DMS114 treated with DMSO at 0.1 percent for 48 hours (cell line): ENCODE measurements at regions not wholly inside any gene's neighbourhood (a gene's known extent, or its start where the extent isn't known, plus 50 kb on each side); places are given as distances from the start of the nearest gene placed in this dataset.

Source experiments
- DNase-seq: peaks from one replicate; lab custom pipeline; 2025; ENCODE audit not compliant: unreplicated experiment; lab: John Stamatoyannopoulos, UW

DNA sequence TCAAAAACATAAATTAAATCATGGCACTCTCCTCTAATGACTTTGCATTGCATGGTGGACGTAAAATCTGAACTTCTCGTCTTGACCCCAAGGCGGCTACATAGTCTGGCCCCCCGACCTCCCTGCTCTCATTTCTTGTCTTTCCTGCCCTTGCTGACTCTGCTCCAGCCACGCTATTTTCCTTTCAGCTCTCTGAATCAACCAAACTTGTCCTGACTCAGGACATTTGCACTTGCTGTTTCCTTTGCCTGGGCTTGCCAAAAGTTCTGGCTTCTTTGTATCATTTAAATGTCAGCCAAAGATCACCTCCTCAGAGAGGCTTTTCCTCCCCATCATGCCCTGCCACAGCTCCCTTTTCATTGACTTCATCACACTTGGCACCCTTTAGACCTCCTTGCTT is 107.7 kb upstream of the NFE2L3 start:
- DNase-seq: no peak

DNA sequence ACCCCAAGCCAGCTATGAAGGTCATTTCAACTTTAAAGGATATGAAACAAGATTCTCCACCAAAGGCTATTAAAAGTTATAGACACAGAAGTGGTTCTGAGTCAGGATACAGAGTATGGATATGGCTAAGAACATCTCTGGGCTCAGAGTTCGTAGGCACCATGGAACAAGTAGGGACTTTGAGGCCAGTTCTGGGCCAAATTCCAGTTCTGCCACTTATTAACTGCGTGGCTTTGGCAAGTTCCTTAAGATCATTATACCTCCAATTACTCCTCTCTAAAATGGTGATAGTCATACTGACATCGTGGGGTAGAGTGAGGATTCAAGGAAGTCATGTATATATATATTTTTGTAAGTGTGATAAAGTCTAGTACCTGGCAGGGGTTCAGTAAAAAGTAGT is 105.8 kb upstream of the NFE2L3 start:
- DNase-seq: no peak

DNA sequence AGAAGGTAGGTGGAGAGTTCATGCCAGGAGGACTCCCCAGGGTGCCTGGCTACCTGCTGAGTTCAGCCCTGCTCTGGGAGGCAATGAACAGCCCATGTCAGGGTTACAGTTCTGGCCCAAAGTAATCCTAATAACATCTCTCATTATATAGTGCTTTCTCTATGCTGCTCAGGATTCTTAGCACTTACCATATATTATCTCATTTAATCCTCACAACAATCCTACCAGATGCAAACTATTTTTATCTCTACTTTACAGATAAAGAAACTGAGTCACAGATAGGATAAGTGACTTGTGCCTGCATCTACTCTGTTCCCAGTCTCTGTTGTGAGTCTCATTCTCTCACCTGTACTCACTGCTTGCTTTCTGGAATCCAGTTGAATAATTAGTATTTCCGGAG is 105.1 kb upstream of the NFE2L3 start:
- DNase-seq: no peak

DNA sequence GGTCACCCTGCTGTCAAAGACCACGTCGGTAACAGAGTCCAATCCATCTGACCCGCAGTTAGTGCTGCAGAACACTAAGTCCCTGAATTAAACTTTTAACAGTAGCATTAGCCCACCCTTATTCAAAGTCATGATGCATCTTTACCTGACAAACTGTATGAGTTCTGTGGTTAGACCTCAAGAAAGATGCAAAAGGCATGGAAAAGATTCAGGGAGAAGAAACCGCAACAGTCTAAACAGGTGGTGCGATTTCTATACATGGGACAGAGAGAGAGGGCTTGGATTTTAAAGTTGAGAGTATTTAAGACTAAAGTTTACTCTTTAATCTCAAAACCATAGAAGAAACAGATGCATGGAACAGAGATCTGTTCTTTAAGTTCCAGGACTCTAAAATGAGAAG is 103.3 kb upstream of the NFE2L3 start:
- DNase-seq: no peak

DNA sequence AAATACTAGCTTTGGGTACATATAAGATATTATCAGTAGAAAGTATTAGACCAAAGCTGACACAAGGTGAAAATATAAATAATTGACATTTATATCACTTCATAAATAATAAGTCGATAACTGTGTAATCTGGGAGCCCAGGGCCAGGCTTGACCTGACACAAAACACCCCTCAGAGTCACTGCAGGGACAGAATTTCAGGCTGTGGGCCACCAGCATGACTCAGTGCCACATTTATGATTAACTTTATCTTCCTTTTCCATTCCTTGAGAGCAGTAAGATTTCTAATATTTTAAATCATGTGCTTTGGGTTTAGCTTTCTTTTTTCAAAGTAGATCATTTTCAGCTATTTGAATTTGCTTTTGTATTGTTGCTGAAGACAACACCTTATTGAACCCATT is 102.9 kb upstream of the NFE2L3 start:
- DNase-seq: no peak

DNA sequence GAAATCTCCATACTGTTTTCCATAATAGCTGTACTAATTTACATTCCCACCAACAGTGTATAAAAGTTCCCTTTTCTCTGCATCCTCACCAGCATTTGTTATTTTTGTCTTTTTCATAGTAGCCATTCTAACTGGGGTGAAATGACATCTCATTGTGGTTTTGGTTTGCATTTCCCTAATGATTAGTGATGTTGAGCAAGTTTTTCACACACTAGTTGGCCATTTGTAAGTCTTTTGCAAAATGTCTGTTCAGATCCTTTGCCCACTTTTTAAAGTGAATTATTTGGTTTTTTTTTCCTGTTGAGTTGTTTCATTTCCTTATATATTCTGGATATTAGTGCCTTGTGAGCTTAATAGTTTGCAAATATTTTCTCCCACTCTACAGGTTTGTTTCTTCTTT is 101.0 kb upstream of the NFE2L3 start:
- DNase-seq: no peak

DNA sequence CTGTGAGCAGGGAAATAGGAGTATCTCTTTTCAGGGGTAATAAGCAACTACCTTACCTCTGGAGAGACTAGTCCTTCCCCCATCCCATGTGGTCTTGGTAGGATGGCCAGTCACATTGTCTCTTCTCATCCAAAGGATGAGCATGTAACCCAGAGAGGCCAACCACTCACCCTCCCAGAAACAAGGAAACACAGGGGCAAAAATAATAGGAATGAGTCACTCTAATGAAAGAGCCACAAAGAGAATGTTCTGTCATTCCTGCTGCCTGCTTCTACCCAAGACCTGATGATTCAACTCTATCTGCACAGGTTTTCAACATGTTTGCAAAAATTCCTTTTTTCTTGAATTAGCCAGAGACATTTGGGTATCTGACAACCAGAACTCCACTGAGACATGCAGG is 99.3 kb upstream of the NFE2L3 start:
- DNase-seq: no peak

DNA sequence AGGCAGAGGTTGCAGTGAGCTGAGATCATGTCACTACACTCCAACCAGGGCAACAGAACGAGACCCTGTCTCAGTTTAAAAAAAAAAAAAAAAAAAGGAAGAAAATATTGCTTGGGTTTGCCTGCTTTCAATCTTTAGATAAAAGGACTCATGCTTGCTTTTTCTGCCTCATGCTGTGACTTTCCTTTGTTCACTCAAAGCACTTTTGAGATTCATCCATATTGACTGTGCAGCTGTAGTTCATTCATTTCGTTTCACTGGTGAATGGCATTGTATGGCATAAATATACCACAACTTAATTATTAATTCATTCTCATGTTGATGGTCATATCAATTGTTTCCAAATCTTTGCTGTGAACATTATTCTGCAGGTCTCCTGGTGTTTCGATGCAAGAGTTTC is 97.6 kb upstream of the NFE2L3 start:
- no peak for DNase-seq

DNA sequence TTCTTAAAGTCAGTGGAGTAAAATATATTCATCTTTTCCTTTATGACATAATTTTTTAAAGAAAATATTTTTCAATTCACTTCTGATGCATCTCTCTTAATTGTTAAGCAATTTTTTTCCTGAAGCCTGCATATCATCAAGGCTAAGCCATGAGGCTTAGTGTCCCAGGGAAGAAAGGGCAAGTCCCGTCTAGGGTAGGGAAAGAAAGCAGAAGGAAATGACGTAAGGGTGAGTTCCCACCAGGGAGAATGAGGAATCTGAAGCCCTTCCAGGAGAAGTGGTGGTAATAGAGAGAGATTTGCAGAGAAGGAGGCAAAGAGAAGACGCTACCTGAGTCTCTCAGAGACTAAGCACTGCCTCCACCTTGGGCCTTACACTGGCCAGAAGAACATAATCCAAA is 96.8 kb upstream of the NFE2L3 start:
- DNase-seq: no peak

DNA sequence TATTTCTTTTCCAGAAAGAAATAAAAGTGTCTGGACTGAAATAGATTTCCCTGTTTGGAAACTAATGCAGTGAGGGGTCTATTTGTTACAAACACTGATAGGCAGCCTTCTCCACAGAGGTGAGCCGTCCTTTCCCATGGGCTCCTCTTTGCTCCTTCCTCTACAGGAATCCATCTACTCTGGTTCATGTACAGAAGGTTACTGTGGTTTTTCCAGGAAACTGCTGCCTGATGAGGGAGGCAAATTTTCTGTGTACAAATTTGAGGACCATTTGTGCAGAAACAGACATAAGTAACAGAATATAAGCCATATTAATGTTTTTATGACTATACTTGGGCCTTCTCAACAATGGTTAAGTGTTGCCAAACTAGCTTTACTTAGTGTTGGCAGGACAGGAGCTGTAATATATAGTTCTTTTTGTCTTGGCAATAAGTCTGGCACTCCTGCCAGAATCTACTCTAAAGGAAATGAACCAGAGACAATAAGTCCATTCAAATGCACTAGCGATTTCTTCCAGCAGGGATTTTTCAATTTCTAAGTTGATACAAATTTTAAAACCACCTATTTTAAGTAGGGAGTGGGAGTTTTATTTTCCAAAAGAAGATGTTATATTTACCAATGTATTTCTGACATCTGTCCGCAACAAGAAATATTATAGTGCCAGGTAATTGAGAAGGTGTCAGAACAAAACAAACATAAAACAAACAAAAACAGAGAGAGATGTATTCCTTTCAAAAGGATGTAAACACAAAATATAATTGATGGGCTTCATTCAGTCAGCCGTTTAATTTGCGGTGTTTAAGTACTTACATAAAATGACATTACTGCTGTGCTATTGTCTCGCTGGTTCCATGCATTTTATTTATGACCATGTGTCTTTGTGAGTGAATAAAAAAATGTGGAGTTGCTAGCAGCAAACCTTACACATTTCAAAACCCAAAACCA is 91.0 kb upstream of the NFE2L3 start:
- DNase-seq: no peak

DNA sequence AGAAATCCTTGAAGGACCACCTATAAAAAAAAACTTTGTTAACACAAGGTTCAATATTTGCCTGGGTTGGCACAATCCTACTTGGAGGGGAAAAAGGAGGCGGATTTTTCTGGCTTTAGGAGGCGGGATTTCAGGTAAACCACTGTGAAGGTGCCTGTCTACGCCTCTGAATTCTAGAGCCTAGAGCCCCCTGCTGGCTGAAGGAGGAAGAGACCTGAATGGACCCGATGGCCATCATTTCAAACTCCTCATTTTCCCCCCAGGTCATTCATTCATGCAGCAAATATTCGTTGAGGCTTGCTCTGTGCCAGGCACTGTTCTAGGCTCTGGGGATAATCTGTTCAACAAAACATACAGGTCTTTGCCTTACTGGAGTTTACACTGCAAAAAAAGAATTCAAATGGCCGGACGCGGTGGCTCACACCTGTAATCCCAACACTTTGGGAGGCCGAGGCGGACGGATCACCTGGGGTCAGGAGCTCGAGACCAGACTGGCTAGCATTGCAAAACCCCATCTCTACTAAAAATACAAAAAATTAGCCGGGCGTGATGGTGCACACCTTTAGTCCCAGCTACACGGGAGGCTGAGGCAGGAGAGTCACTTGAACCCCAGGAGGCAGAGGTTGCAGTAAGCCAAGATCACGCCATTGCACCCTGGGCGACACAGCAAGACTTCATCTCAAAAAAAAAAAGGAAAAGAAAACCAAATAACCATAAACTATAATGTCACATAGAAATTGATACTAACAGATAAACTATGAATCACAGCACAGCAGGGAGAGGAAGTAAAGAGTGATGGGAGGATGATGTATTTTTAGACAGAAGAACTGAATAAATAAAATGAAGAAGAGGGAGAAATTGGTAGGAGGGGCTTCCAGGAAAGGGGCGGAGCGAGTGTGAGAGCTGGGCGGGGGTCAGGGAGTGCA is 90.1 kb upstream of the NFE2L3 start:
- DNase-seq: peak; percentile 52

DNA sequence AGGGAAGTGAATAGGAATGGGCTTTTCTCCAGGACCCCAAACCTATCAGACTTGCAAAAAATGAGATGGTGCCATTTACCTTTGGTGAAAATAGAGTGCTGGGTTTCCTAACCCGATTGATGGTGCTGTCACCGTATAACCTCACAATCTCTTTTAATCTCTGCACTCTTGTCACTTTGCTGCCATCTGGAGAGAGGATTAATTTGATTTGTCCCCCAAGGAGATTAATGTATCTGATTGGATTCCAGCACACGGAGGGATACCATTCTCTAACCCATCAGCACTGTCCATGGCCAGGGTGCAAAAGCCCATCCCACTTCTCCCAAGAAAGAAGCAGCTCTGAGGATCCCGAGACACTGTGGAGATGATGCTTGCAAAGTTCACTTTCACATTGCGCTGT is 86.3 kb upstream of the NFE2L3 start:
- DNase-seq: no peak

DNA sequence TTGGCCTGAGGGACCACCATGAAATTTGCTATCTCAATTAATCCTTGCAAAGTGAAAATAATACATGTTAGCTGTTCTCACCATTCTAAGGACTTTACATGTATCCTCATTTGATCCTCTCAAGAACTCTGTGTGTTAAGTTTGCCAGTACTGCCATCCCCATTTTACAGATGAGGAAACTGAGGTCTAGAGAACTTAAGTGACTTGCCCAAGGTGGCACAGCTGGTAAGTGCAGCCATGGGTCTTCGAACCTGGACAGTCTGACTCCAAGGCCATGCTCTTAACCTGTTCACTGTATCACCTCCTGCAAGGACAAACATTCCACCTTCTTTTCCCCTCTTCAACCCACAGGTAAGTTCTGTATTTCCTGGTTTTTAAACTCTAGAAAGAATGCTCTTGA is 85.3 kb upstream of the NFE2L3 start:
- DNase-seq: no peak

DNA sequence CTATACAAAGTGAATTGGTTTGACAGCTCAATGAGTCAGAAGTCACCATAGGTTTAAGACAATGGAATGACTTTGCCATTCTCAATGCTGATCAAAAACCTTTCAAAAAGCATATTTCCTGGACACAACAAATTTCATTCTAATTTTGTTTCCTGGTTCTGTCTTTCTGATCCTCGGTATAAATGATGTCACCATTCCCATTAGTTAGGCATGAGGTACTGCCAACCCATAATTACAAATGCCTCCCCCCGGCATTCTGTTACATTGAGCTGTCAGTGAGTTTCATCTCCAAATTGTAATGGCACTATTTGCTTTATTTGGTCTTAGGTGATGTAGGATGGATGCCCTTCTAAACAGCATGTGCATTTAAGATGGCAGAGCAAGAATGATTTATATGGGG is 81.7 kb upstream of the NFE2L3 start:
- no peak for DNase-seq

DNA sequence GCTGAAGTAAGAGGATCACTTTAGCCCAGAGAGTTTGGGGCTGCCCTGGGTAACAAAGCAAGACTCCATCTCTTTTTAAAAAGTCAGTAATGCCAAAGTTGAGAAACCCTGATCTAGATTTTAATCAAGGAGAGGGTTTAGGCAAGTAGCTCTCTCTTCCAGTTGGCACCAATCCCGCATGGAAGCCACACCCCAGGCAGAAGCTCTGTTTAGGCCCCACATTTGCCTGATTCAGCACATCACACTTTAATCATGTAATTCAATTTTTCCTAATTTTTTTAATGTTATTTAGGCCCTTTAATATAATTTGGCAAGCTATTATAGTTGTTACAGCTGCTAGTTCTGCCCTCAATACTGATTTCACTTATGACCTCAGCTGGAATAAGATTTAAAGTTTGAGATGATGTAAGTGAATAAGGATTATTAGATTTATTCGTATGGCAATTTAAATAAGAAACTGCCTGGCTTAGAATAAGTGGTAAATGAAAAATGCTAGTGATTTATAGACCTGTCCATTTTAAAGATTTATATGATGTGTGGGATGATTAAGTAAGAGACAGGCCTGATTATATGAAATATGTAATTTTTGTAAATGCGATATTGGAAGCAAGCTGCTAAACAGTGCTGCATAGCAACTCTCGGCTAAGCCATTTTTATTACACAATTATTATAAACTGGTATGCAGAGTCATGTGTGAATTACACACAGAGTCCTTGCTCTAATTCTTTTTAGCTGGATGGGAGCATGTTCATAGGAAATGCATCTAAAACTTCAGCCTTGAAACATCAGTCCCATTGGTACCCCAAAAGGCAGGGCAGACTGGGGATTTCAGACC is 80.2 kb upstream of the NFE2L3 start:
- DNase-seq: no peak

DNA sequence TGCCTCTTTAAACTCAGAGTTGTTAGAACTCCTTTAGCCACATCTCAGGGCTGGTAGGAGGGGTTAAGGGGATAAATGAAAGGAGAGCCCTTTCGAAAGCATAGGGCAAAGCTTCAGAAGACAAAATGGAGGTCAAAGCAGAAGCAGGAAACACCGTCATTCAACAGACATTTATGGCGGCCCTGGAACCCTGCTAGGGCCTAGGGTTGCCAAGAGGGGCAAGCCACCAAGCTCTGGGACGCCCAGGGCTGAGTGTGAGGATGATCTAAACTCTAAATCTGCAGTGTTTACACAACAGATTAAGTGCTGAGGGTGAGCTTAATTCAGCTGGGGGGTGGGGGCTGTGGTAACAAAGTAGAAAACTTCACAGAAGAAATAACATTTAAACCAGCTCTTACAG is 79.0 kb upstream of the NFE2L3 start:
- DNase-seq: no peak

DNA sequence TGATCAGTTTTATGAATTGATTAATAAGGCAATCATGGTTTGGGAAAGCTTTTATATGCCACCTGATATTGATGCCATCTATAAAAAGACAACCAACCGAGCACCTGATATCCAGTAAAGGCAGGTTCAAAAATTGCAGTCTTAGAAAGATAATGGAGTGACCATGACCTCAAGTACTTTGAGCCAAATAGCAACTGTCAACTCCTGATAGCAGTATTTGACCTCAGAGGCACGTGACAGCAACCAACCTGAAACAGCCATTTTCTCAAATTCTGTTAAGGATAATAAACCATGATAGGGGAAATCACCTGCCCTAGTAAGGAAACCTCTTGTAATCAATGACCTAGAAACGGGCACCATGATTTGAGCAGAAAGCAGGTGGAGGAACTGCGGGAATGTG is 77.1 kb upstream of the NFE2L3 start:
- DNase-seq: no peak

DNA sequence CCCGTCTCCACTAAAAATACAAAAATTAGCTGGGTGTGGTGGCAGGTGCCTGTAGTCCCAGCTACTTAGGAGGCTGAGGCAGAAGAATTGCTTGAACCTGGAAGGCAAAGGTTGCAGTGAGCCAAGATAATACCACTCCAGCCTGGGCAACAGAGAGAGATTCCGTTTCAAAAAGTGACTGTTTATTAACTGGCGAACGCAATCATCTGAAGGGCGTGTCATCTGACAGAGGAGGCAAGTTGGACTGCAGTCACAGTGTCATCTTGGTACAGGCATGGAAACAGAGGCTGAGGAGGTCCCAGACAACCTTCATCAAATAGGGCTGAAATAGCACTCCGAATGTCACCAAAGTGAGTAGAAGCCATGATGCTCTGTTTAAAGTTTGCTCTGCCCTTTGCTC is 75.3 kb upstream of the NFE2L3 start:
- DNase-seq: no peak

DNA sequence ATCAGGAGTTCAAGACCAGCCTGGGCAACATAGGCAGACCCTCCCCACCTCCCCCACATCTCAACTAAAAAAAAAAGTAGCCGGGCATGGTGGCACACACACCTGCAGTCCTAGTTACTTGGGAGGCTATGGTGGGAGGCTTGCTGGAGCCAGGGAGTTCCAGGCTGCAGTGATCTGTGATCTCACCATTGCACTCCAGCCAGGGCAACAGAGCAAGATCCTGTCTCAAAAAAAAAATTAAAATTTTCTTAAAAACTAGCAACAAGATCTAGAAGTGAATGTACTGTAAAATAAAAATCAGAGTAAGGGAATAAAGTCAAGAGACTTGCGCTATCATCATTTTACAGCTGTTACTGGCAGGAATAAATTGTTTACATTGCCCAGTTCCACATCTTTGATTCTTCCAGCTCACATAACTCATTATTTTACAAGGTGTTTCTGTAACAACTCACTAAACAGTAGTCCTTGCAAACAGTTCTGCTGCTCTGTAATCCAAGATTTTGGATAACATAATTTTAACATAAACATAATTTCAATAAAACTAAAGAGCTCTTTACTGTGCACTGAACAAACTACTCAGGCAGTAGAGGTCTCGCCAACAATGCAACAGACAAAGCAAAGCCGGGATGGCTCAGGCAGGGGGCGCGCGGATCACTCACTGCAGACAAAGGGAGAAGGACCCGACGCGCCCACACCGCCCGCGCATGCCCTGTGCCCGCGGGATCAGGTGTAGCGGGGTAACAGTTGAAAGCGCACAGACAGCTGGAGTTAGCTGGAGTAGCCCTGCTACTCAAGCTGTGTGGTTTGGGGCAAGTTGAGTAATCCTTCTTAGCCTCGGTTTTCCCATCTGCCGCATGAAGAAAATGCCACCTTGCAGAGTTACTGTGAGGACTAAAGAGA is 73.3 kb upstream of the NFE2L3 start:
- DNase-seq: no peak

DNA sequence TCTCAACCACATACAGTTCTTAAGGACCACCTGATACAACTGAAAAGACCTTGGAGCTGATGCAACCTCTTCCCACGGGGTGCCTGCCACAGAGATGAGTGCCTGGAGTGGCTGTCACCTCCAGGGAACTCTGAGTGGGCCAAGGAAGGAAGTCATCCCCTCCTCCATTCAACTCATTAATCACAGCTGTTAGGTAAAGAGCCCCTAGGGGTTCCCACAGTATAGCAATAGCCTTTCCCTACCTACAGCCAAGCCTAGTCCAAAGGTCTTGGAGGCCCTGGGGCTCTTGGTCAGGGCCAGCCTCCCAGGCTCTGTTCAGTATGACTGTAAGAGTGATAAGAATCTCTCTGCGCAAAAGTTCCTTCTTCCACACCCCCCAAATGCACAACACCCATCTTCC is 70.4 kb upstream of the NFE2L3 start:
- no peak for DNase-seq
